Testis (tissue), 2 donors: ENCODE measurements at regions not wholly inside any gene's neighbourhood (a gene's known extent, or its start where the extent isn't known, plus 50 kb on each side); places are given as distances from the start of the nearest gene placed in this dataset.

Source experiments
- CTCF ChIP-seq, 3 experiments: fragments of 450-650 bp in 2 of 3; fragments of 200-600 bp in 1 of 3; sonication (generic) in 1 of 3; IDR thresholded peaks; one replicate each; pipeline ENCODE4 v1.5.1; 2016 to 2019; ENCODE audit warnings: antibody characterized with exemption in 3 of 3, mild to moderate bottlenecking in 2 of 3, moderate library complexity in 1 of 3
- POLR2A ChIP-seq: fragments of 450-650 bp; IDR thresholded peaks from one replicate; pipeline ENCODE4 v1.6.1; 2017; ENCODE audit warnings: antibody characterized with exemption, mild to moderate bottlenecking, moderate library complexity

DNA sequence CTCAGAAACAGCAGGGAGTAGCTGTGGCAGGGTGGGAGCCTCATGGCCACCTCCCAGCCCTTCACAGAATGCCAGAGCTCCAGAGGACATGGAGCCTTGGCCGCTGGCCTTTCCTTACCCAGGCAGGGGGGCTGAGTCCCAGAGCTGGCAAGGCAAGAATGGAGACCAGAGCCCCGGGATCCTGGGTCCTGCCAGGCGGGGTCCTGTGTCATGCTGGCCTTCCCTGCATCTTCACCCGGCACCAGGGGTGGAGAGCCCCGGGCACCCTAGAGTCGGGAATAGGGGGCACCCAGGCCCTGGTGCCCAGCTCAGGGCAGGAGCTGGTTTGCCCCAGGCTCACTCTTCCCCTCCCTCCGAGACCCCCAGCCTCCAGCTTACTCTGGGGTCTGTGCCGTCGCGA is 519.9 kb downstream of the TBC1D22A start:
- TF ChIP-seq CTCF (IDR thresholded peaks at IDR 0.05) (no peak), POLR2A (no peak)
